Epithelial cell of esophagus (primary cell): ENCODE measurements at regions not wholly inside any gene's neighbourhood (a gene's known extent, or its start where the extent isn't known, plus 50 kb on each side); places are given as distances from the start of the nearest gene placed in this dataset.

Experiments
- DNase-seq: peaks from one replicate; pipeline ENCODE4 v3.0.0; 2010; ENCODE audit warnings: low read depth
- H3K4me3 ChIP-seq: 2 replicates; pipeline ENCODE4 v1.5.1; 2011; ENCODE audit warnings: mild to moderate bottlenecking, low read length, control low read depth
- TF ChIP-seq, protein P1 (sequence below): IDR thresholded peaks from 2 replicates; pipeline ENCODE4 v1.5.1; 2011; ENCODE audit warnings: low read depth, mild to moderate bottlenecking, low read length, control low read depth, inconsistent platforms; ENCODE audit not compliant: insufficient read depth; ENCODE audit errors: missing control alignments

DNA sequence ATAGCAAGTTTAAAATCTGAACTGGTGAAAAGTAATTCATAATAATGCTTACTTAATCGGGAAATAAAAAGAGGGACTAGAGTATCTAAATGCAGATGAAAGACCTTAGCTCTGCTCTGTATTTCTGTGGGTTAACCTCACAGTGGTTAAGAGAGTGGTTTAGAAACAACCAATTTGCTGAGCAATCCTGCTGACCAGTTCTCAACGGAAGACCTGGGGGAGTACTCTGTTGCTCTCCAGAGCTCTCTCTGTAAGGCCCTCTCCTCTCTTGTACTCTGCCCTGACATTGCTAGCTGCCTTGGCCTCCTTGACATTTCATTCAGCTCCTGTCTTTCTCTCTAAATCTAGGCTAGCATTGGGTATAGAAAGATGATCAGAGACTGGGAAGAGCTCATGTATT, 1186.6 kb upstream of the SEMA6A start:
- TF ChIP-seq, protein P1, sequence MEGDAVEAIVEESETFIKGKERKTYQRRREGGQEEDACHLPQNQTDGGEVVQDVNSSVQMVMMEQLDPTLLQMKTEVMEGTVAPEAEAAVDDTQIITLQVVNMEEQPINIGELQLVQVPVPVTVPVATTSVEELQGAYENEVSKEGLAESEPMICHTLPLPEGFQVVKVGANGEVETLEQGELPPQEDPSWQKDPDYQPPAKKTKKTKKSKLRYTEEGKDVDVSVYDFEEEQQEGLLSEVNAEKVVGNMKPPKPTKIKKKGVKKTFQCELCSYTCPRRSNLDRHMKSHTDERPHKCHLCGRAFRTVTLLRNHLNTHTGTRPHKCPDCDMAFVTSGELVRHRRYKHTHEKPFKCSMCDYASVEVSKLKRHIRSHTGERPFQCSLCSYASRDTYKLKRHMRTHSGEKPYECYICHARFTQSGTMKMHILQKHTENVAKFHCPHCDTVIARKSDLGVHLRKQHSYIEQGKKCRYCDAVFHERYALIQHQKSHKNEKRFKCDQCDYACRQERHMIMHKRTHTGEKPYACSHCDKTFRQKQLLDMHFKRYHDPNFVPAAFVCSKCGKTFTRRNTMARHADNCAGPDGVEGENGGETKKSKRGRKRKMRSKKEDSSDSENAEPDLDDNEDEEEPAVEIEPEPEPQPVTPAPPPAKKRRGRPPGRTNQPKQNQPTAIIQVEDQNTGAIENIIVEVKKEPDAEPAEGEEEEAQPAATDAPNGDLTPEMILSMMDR: no peak
- DNase-seq: no peak
- no peak overlapping the region for H3K4me3 ChIP-seq

DNA sequence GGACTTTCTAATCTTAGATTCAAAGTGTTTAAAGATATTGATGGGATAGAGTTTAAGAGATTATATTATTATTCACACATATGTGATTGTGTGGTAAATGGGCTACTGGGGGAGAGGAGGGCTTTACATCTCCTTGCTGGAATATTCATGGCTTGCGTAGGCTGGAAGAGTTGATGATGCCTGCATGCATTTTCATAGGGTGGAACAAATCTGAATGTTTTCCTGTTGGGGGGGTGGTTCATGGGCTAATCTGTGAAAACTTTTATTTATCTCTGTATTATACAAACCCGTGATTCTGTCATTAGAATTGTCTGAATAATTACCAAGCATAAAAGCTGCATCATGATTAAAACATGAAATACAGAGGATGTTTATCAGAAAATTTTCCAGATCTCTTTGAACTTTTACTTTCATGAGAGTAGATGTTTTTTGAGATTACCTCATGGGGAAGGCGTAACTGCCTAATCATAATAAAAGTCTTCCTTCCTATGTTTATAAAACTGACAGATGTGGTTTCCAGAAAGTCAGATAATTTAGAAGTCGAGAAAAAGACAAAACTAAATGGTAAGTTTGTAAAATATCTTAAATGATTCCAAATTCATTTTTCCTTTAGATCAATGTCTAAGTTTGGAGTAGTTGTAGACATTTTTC, 1185.4 kb upstream of the SEMA6A start:
- no peak for DNase-seq
- TF ChIP-seq, protein P1: no peak
- no peak overlapping the region for H3K4me3 ChIP-seq

- TF ChIP-seq, protein P1: no peak
- DNase-seq: no peak
- H3K4me3 ChIP-seq: no peak overlapping the region
These were observed 1177.8 kb upstream of the SEMA6A start for GRCh38 chr5:117752403-117752802.

- no peak overlapping the region for H3K4me3 ChIP-seq
- TF ChIP-seq, protein P1: no peak
- no peak for DNase-seq
These were observed 1173.7 kb upstream of the SEMA6A start for GRCh38 chr5:117748336-117748735.

DNA sequence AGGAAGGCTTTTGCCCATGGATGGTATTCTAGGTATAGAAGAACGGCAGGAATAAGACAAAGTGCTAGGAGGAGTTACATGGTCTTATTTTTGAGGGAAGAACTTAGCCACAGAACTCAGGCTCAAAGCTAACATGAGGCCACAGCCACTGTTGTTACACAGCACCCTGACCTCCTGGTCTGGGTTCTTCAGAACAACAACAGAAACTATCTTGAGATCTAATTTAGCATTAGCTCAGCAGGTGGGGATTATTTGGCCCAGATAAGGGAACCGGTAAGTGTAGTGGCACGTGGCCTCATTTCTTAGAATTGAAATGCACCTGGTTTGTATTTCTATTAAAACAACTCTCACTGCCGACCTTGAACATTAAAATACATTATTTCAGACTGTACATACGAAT, 1168.7 kb upstream of the SEMA6A start:
- H3K4me3 ChIP-seq: no peak overlapping the region
- TF ChIP-seq, protein P1: no peak
- DNase-seq: no peak

DNA sequence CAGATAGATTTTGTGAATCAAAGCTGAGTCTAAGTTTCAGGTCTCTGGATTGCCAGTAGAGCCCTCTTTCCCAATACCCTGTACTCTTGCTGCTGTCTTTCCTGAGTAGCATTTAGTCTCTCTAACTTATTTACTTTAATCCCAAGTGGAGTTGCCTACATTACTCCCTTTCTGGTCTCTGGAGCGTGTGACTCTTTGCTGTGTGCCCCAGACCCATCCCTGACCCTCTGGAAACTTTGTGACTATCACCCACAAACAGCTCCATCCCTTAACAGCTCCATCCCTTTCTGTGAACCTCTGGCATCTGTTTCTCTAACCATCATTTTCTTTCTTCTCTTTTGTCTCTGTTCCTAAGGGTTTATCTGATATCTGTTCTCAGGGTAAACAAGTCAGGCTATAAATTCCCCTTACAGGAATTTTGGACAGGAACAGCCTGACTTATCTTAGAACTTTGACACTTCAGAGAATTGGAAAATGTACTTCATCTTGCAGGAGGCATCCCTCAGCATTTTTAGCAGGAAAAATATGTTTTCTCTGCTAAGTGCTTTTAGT, 1167.1 kb upstream of the SEMA6A start:
- TF ChIP-seq, protein P1: no peak
- H3K4me3 ChIP-seq: no peak overlapping the region
- DNase-seq: no peak

DNA sequence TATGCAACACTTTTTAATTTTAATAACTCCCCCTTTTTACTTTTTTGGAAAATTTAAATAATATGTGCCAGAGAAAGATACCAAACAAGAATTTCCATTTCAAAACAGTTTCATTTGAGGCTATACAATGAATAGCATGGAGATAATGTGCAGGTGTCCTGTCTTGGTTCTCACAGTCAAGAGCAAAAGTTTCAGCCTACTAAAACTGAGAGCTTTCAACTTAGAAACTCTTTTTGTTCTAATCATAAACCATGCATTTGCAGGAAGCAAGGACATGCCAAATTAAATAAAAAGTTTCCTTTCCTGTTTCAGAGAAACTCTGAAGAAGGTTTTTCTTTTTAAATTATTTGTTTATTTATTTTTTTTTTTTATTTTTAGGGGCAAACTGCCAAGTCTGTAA, 1165.6 kb upstream of the SEMA6A start:
- TF ChIP-seq, protein P1: no peak
- DNase-seq: no peak
- no peak overlapping the region for H3K4me3 ChIP-seq
